Duodenal mucosa (tissue), 2 donors: ENCODE measurements at regions not wholly inside any gene's neighbourhood (a gene's known extent, or its start where the extent isn't known, plus 50 kb on each side); places are given as distances from the start of the nearest gene placed in this dataset.

Experiments used
- H3K27ac ChIP-seq: one replicate; pipeline ENCODE4 v1.7.0; 2013; ENCODE audit warnings: low read depth, low read length
- H3K27me3 ChIP-seq, 2 donors: one replicate each; pipeline ENCODE4 v1.7.0; 2013; ENCODE audit warnings: low read length in 2 of 2, control low read depth in 1 of 2; ENCODE audit not compliant: insufficient read depth in 2 of 2, control insufficient read depth in 1 of 2
- H3K36me3 ChIP-seq, 2 donors: one replicate each; pipeline ENCODE4 v1.7.0; 2013; ENCODE audit warnings: low read length in 2 of 2, control low read depth in 1 of 2; ENCODE audit not compliant: insufficient read depth in 2 of 2, control insufficient read depth in 1 of 2
- H3K4me1 ChIP-seq, 2 donors: one replicate each; pipeline ENCODE4 v1.7.0; 2013; ENCODE audit warnings: low read length in 2 of 2, control low read depth in 1 of 2; ENCODE audit not compliant: insufficient read depth in 2 of 2, control insufficient read depth in 1 of 2
- H3K4me3 ChIP-seq, 2 donors: one replicate each; pipeline ENCODE4 v1.7.0; 2013; ENCODE audit warnings: low read length in 2 of 2, low read depth in 1 of 2
- H3K9ac ChIP-seq, 2 donors: one replicate each; pipeline ENCODE4 v1.7.0; 2013; ENCODE audit warnings: low read length in 2 of 2, low read depth in 1 of 2
- H3K9me3 ChIP-seq, 2 donors: one replicate each; pipeline ENCODE4 v1.7.0; 2013; ENCODE audit warnings: low read length in 2 of 2, control low read depth in 1 of 2; ENCODE audit not compliant: control insufficient read depth in 1 of 2

DNA sequence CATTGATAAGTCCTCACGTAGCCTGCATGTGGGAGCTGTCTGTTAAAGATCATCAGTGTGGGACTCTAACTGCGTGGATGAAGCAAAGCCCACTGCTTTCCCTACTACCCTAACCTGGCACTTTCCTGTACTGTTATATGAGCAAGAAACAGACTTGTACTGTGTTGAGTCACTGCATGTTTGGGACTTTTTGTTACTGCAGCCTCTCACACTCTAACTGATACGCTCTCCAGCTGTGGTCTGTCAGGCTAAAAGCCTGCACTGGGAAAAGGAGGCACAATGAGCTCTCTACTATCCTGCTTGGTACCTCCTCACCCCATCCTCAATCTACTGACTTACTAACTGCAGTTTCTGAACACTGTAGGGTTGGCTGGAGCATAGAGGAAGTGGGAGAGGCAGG, 93.7 kb upstream of the PLET1 start:
- H3K9me3 ChIP-seq, result no peaks in the 10 kb centered on the region
- no peak overlapping the region for H3K9ac ChIP-seq
- no peaks in the 10 kb centered on the region for H3K36me3 ChIP-seq
- H3K27me3 ChIP-seq, result no peaks in the 10 kb centered on the region
- H3K27ac ChIP-seq, result no peak overlapping the region
- no peaks in the 10 kb centered on the region for H3K4me1 ChIP-seq
- H3K4me3 ChIP-seq, result no peak overlapping the region

DNA sequence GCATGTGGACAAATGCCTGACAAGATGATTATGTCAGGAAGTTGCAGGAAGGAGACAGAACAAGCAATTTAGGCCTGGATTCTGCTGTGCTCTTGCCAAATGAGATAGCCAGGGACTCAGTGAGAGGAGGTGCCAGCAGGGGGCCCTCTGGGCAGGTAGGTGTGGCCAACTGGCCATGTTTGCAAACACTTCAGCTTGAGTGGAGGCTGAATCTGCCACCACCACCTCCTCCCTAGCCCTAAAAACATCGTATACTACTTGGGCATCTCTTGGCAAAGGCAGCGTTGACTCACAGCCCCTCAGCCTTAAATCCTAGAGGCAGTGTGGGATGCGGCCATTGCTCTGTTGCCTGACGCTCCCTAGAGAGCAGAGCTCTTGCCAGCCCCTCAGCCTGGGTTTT, 95.1 kb upstream of the PLET1 start:
- Histone ChIP-seq H3K9ac (no peak overlapping the region), H3K36me3 (no peaks in the 10 kb centered on the region), H3K4me3 (no peak overlapping the region), H3K27me3 (no peaks in the 10 kb centered on the region), H3K27ac (no peak overlapping the region), H3K9me3 (no peaks in the 10 kb centered on the region), H3K4me1 (no peaks in the 10 kb centered on the region)

DNA sequence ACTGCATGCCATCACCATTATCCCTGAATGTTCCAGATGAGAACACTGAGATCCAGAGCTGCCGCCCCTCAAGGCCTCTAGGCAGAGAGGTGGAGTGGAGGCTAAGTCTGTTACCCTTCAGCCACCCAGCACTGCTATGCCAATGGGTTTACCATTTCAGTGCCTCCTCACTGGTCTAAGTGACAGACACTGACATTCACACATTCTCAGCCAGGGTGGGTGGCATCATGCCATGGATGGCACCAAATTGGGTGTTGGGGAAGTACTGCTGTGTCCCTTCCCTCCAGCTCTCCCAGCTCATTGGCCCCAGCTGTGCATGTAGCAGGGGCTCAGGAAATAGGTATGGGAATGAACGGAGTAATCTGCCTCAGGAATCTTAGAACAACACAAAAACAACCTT, 96.8 kb upstream of the PLET1 start:
- Histone ChIP-seq H3K27ac (no peak overlapping the region), H3K4me3 (no peak overlapping the region), H3K27me3 (no peaks in the 10 kb centered on the region), H3K9me3 (no peaks in the 10 kb centered on the region), H3K9ac (no peak overlapping the region), H3K4me1 (no peaks in the 10 kb centered on the region), H3K36me3 (no peaks in the 10 kb centered on the region)

DNA sequence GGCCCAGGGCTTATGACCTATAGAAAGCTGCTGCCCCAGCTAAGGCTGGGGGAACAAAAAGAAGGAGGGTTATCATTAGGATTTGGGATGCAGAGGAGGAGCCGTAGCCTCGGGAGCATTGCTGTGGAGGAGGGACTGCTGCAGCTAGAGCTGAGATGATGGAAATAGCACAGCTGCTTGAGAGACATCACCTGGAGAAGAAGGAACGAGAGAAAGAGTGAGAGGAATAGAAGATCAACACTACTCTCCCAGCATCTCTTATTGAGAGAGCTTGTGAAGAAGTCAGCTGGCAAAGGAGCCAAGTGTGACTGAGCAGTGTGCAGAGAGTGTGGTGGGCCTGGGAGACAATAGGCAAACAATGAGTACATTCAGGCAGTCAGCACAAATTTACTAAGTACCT, 100.7 kb upstream of the PLET1 start:
- Histone ChIP-seq H3K27me3 (no peaks in the 10 kb centered on the region), H3K9me3 (no peaks in the 10 kb centered on the region), H3K9ac (no peak overlapping the region), H3K36me3 (no peaks in the 10 kb centered on the region), H3K4me1 (no peaks in the 10 kb centered on the region), H3K4me3 (no peak overlapping the region), H3K27ac (no peak overlapping the region)

DNA sequence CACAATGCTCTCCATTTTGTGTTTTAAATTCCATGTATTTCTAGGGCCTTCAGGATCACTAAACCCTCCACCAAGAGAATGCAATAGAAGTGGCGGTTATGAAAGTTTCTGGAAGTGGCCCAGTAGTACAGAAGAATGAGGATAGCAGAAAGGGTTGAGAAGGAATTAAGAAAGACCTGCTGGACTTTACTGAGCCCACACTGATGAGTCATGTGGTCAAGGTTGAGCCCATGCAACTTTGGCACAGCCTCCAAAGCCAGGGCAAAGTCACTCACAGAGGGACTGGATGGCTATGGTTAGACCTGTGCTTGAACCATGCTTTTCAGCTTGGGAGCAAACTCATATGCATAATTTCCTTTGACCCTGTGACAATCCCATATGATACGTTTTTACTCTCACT, 102.9 kb upstream of the PLET1 start:
- Histone ChIP-seq H3K36me3 (no peaks in the 10 kb centered on the region), H3K4me1 (no peaks in the 10 kb centered on the region), H3K9ac (no peak overlapping the region), H3K27me3 (no peaks in the 10 kb centered on the region), H3K27ac (no peak overlapping the region), H3K9me3 (no peaks in the 10 kb centered on the region), H3K4me3 (no peak overlapping the region)

DNA sequence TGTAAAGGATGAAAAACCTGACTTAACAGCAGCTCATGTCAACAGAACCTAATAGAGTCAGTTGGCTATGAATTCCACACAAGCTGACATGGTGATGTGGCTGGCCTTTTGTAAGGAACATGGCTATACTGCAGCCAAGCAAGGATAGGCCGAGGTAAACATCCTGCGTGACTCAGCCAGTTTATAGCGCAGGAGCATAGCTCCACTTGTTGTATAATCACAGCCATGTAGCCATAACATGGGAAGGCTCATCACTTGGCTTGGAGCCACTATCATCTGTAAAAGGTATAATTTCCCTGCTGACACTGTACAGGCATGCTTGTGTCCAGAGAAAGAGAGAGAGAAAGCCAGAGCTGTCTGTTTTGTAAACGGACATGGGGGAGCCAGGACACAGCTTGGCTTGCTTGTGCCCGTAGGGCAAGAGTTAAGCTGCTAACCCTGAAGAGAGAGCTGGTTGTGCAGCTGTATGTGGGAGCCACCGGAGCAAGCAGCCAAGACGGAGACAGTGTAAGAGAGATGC, 104.4 kb upstream of the PLET1 start:
- no peak overlapping the region for H3K9ac ChIP-seq
- no peaks in the 10 kb centered on the region for H3K36me3 ChIP-seq
- H3K27ac ChIP-seq, result peak overlapping the region; percentile 26
- no peaks in the 10 kb centered on the region for H3K9me3 ChIP-seq
- H3K27me3 ChIP-seq, result no peaks in the 10 kb centered on the region
- no peaks in the 10 kb centered on the region for H3K4me1 ChIP-seq
- no peak overlapping the region for H3K4me3 ChIP-seq

DNA sequence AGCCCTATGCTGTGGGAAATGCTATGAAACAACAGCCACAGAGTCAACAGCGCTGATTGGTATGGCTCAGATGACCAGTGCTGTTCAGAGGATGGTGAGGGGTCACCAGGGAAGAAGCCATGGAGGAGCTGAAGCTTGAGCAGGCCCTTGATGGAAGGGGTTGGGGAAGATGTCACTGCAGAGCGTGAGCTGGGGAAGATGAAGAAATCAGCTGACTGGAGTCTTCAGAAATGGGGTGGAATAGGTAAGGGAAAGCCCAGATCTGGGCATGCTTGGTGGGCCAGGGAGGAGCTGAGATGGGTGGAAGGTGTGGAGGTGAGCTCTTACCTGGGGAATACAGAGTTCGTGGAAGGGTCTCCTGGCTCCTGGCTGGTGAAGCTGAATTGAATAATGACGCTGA, 105.4 kb upstream of the PLET1 start:
- Histone ChIP-seq H3K36me3 (no peaks in the 10 kb centered on the region), H3K9ac (no peak overlapping the region), H3K9me3 (no peaks in the 10 kb centered on the region), H3K27ac (no peak overlapping the region), H3K4me3 (no peak overlapping the region), H3K27me3 (no peaks in the 10 kb centered on the region), H3K4me1 (no peaks in the 10 kb centered on the region)

DNA sequence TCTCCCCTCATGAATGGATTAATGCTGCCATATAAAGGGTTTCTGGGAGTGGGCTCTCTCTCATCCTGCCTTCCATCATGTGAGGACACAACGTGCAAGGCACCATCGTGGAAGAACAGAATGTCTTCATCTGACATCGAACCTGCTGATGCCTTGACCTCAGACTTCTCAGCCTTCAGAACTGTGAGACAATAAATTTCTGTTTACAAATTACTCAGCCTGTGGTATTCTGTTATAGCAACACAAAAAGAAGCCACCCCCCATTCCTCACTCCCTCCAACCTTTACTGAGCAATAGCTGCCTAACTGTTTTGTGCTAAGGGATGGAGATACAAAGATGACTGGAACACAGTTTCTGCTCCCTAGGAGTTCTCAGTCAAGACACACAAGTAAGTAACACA, 106.1 kb upstream of the PLET1 start:
- H3K36me3 ChIP-seq, result no peaks in the 10 kb centered on the region
- H3K9ac ChIP-seq, result no peak overlapping the region
- H3K4me1 ChIP-seq, result no peaks in the 10 kb centered on the region
- no peaks in the 10 kb centered on the region for H3K27me3 ChIP-seq
- no peaks in the 10 kb centered on the region for H3K9me3 ChIP-seq
- H3K4me3 ChIP-seq, result no peak overlapping the region
- no peak overlapping the region for H3K27ac ChIP-seq

DNA sequence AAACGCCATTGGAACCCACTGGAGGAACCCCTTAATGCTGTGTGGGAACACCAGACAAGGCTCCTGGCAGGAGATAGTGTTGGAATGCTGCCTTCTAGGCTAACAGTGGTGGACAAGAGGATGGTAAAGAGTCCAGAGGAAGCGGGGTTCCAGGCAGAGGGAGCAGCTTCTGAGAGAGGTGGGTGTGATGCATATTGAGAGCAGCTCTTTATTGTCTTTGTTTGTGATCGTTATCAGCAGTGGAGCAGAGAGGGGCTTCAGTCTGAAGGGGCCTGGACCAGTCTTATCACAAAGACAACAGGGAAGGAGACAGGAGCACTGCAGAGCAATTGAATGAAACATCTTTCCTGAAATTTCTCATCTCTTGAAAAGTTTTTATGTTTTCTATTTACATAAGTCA, 106.8 kb upstream of the PLET1 start:
- Histone ChIP-seq H3K9ac (no peak overlapping the region), H3K4me1 (no peaks in the 10 kb centered on the region), H3K9me3 (no peaks in the 10 kb centered on the region)

DNA sequence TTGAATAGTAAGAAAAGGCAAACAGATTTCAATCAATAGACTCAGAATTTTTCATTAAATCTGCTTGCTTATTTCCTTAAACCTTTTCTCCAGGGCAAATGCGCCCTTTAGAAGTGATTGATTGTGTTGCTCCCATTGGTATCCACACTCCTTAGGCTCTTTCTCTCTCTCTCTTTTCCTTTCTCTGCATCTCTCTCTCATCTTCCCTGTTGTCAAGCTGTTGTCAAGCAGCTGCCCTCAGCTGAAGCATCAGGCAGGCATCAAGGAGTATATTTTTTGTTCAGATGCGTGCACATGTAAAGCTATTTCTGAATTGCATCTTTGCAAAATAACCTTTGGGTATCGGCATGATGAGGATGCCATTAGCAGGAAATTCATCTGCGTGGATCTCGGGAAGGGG, 107.2 kb upstream of the PLET1 start:
- no peak overlapping the region for H3K27ac ChIP-seq
- H3K4me1 ChIP-seq, result no peaks in the 10 kb centered on the region
- H3K36me3 ChIP-seq, result no peaks in the 10 kb centered on the region
- H3K9ac ChIP-seq, result no peak overlapping the region
- H3K4me3 ChIP-seq, result no peak overlapping the region
- no peaks in the 10 kb centered on the region for H3K9me3 ChIP-seq
- no peaks in the 10 kb centered on the region for H3K27me3 ChIP-seq

More for the DNA sequence above, 106.8 kb upstream of the PLET1 start:
- Histone ChIP-seq H3K36me3 (no peaks in the 10 kb centered on the region), H3K4me3 (no peak overlapping the region), H3K27me3 (no peaks in the 10 kb centered on the region), H3K27ac (no peak overlapping the region)

DNA sequence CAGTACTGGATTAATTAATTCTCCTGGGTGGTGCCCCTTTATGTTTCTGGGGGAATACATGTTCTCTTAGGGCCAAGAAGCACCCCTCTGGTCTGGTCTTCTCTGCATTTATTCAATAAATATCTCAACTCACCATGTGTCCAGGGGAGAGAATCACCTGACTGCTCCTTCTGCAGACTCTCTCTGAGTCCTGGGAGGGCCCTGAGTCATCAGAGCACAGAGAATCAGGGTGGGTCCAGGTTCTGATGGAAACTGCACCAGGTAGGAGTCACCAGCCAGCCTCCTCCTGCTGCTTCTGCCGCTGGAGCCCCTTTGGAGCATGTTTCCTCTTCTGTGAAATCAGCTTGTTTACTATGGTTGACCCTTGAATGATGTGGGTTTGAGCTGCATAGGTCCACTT, 107.7 kb upstream of the PLET1 start:
- Histone ChIP-seq H3K36me3 (no peaks in the 10 kb centered on the region), H3K27me3 (no peaks in the 10 kb centered on the region), H3K27ac (no peak overlapping the region), H3K4me3 (no peak overlapping the region), H3K9ac (no peak overlapping the region), H3K4me1 (no peaks in the 10 kb centered on the region), H3K9me3 (no peaks in the 10 kb centered on the region)
